Amygdala (tissue), 56 donors: ENCODE measurements at regions not wholly inside any gene's neighbourhood (a gene's known extent, or its start where the extent isn't known, plus 50 kb on each side); places are given as distances from the start of the nearest gene placed in this dataset.
A peak's percentile ranks its signal among the peaks of the same experiment; 100 is the strongest.
"Not testable (repeated sequence)": the region's sequence is repeated elsewhere in the genome, so short reads cannot be mapped to it uniquely, and the experiment has no call there.

Source experiments
- DNase-seq, 56 donors: peaks; one replicate each; lab custom pipeline; 2025; lab: John Stamatoyannopoulos, UW

GRCh38 chr10:37067576-37067975 lies 57.8 kb upstream of the ANKRD30A start:
- no peak for DNase-seq

- not testable (repeated sequence) for DNase-seq
These were observed 63.1 kb upstream of the ANKRD30A start for GRCh38 chr10:37062296-37062695.

GRCh38 chr10:37057261-37057660 lies 68.1 kb upstream of the ANKRD30A start:
- DNase-seq = no peak

- no peak for DNase-seq
These were observed 71.9 kb upstream of the ANKRD30A start for GRCh38 chr10:37053476-37053875.

- DNase-seq = not testable (repeated sequence)
These were observed 75.4 kb upstream of the ANKRD30A start for GRCh38 chr10:37049982-37050381.

GRCh38 chr10:37044319-37044718 lies 81.1 kb upstream of the ANKRD30A start:
- not testable (repeated sequence) for DNase-seq

GRCh38 chr10:37035853-37036252 lies 89.5 kb upstream of the ANKRD30A start:
- DNase-seq = no peak

GRCh38 chr10:37015498-37015897 lies 109.9 kb upstream of the ANKRD30A start:
- DNase-seq = no peak

GRCh38 chr10:37010741-37011140 lies 114.7 kb upstream of the ANKRD30A start:
- DNase-seq = no peak

GRCh38 chr10:37008276-37008675 lies 117.1 kb upstream of the ANKRD30A start:
- not testable (repeated sequence) for DNase-seq

- DNase-seq = no peak
These were observed 122.3 kb upstream of the ANKRD30A start for GRCh38 chr10:37003126-37003525.

GRCh38 chr10:36995806-36996205 lies 129.6 kb upstream of the ANKRD30A start:
- not testable (repeated sequence) for DNase-seq

- DNase-seq = no peak
These were observed 130.5 kb upstream of the ANKRD30A start for GRCh38 chr10:36994886-36995285.

- DNase-seq = no peak
These were observed 136.2 kb upstream of the ANKRD30A start for GRCh38 chr10:36989233-36989632.

- no peak for DNase-seq
These were observed 178.8 kb upstream of the ANKRD30A start for GRCh38 chr10:36946598-36946997.

- no peak for DNase-seq
These were observed 181.9 kb upstream of the ANKRD30A start for GRCh38 chr10:36943544-36943943.

GRCh38 chr10:36942616-36943015 lies 182.8 kb upstream of the ANKRD30A start:
- DNase-seq = no peak

- DNase-seq = no peak
These were observed 222.4 kb upstream of the ANKRD30A start for GRCh38 chr10:36903040-36903439.

- DNase-seq = no peak
These were observed 225.7 kb upstream of the ANKRD30A start for GRCh38 chr10:36899652-36900051.

GRCh38 chr10:36888925-36889573 lies 236.3 kb upstream of the ANKRD30A start:
- peak in 16 of 56 donors; percentile 1 to 36 (median 16) for DNase-seq

- no peak for DNase-seq
These were observed 239.0 kb upstream of the ANKRD30A start for GRCh38 chr10:36886303-36886891.

GRCh38 chr10:36885746-36886145 lies 239.7 kb upstream of the ANKRD30A start:
- DNase-seq = no peak
